ENCODE measurements at regions not wholly inside any gene's neighbourhood (a gene's known extent, or its start where the extent isn't known, plus 50 kb on each side); places are given as distances from the start of the nearest gene placed in this dataset.

GRCh38 chr22:47340851-47341436, 578.5 kb downstream of the TBC1D22A start:
- Histone ChIP-seq H3K4me1 (replicated peaks in 1 of 2) (no peaks in the 10 kb centered on the region), H3K27ac (no peak overlapping the region), H3K4me3 (no peak overlapping the region)
- WGBS, 10 experiments: 22 to 66% (median 48%) methylated on average over 1 to 4 of the region's 5 CpGs; no CpG with 5 or more reads in 4 of the 10 experiments
- peak in 3 of 8 experiments; percentile 29 to 65 (median 35) for ATAC-seq (replicated peaks in 6 of 8)
- in situ Hi-C loops (cut with MboI; ENCODE audit: low pct_unique_long_range_greater_than_20kb in 2 of 9, low sequenced_read_pairs in 9 of 9, unreplicated experiment in 9 of 9): no loop called here

GRCh38 chr22:47337161-47337621, 574.7 kb downstream of the TBC1D22A start:
- WGBS, 10 experiments: 24 to 96% (median 69%) methylated on average over 2 to 7 of the region's 8 CpGs; no CpG with 5 or more reads in 2 of the 10 experiments
- peak in 1 of 8 experiments; percentile 64 for ATAC-seq (replicated peaks in 6 of 8)
- in situ Hi-C loops (cut with MboI; ENCODE audit: low pct_unique_long_range_greater_than_20kb in 2 of 9, low sequenced_read_pairs in 9 of 9, unreplicated experiment in 9 of 9): no loop called here
- Histone ChIP-seq H3K4me3 (no peak overlapping the region), H3K27ac (no peak overlapping the region), H3K4me1 (replicated peaks in 1 of 2) (no peaks in the 10 kb centered on the region)

GRCh38 chr22:47335958-47336357, 573.5 kb downstream of the TBC1D22A start:
- 43 to 100% (median 72%) methylated on average over 2 to 3 of the region's 3 CpGs for WGBS, 10 experiments

GRCh38 chr22:47335460-47335859, 573.0 kb downstream of the TBC1D22A start:
- no peak overlapping the region for H3K27ac ChIP-seq
- no peak overlapping the region for H3K4me3 ChIP-seq
- in situ Hi-C loops (cut with MboI; ENCODE audit: low pct_unique_long_range_greater_than_20kb in 2 of 9, low sequenced_read_pairs in 9 of 9, unreplicated experiment in 9 of 9): no loop called here
- no peak for ATAC-seq (replicated peaks in 6 of 8)
- 0 to 83% (median 25%) methylated on average over 1 to 9 of the region's 10 CpGs; no CpG with 5 or more reads in 2 of the 10 experiments for WGBS, 10 experiments
- no peaks in the 10 kb centered on the region for H3K4me1 ChIP-seq (replicated peaks in 1 of 2)

More at GRCh38 chr22:47335958-47336357, 573.5 kb downstream of the TBC1D22A start:
- ATAC-seq (replicated peaks in 6 of 8): no peak
- in situ Hi-C loops (cut with MboI; ENCODE audit: low pct_unique_long_range_greater_than_20kb in 2 of 9, low sequenced_read_pairs in 9 of 9, unreplicated experiment in 9 of 9): no loop called here
- H3K4me3 ChIP-seq: no peak overlapping the region
- no peaks in the 10 kb centered on the region for H3K4me1 ChIP-seq (replicated peaks in 1 of 2)
- H3K27ac ChIP-seq: no peak overlapping the region

- 17 to 83% (median 55%) methylated on average over 1 to 6 of the region's 7 CpGs; no CpG with 5 or more reads in 2 of the 10 experiments for WGBS, 10 experiments
- H3K27ac ChIP-seq: no peak overlapping the region
- no peak overlapping the region for H3K4me3 ChIP-seq
- H3K4me1 ChIP-seq (replicated peaks in 1 of 2): no peaks in the 10 kb centered on the region
- no peak for ATAC-seq (replicated peaks in 6 of 8)
- in situ Hi-C loops (cut with MboI; ENCODE audit: low pct_unique_long_range_greater_than_20kb in 2 of 9, low sequenced_read_pairs in 9 of 9, unreplicated experiment in 9 of 9): no loop called here
Measured at GRCh38 chr22:47334601-47335000, 572.2 kb downstream of the TBC1D22A start.

GRCh38 chr22:47333625-47334024, 571.2 kb downstream of the TBC1D22A start:
- peak in 1 of 8 experiments; percentile 16 for ATAC-seq (replicated peaks in 6 of 8)
- Histone ChIP-seq H3K4me1 (replicated peaks in 1 of 2) (no peaks in the 10 kb centered on the region), H3K27ac (no peak overlapping the region), H3K4me3 (no peak overlapping the region)
- 13 to 60% methylated on average over 1 of the region's 2 CpGs; no CpG with 5 or more reads in 8 of the 10 experiments for WGBS, 10 experiments
- in situ Hi-C loops (cut with MboI; ENCODE audit: low pct_unique_long_range_greater_than_20kb in 2 of 9, low sequenced_read_pairs in 9 of 9, unreplicated experiment in 9 of 9): no loop called here

GRCh38 chr22:47332246-47332980, 570.0 kb downstream of the TBC1D22A start:
- H3K27ac ChIP-seq: no peak overlapping the region
- no peak for ATAC-seq (replicated peaks in 6 of 8)
- in situ Hi-C loops (cut with MboI; ENCODE audit: low pct_unique_long_range_greater_than_20kb in 2 of 9, low sequenced_read_pairs in 9 of 9, unreplicated experiment in 9 of 9): no loop called here
- H3K4me3 ChIP-seq: no peak overlapping the region
- H3K4me1 ChIP-seq (replicated peaks in 1 of 2): no peaks in the 10 kb centered on the region
- 30 to 100% (median 71%) methylated on average over 2 to 6 of the region's 14 CpGs; no CpG with 5 or more reads in 3 of the 10 experiments for WGBS, 10 experiments

- peak in 1 of 8 experiments; percentile 18 for ATAC-seq (replicated peaks in 6 of 8)
- Histone ChIP-seq H3K4me1 (replicated peaks in 1 of 2) (no peaks in the 10 kb centered on the region), H3K27ac (no peak overlapping the region), H3K4me3 (no peak overlapping the region)
- in situ Hi-C loops (cut with MboI; ENCODE audit: low pct_unique_long_range_greater_than_20kb in 2 of 9, low sequenced_read_pairs in 9 of 9, unreplicated experiment in 9 of 9): no loop called here
- WGBS, 10 experiments: 40 to 100% (median 63%) methylated on average over 1 to 7 of the region's 8 CpGs; no CpG with 5 or more reads in 4 of the 10 experiments
Measured at GRCh38 chr22:47331750-47332149, 569.3 kb downstream of the TBC1D22A start.

- 23 to 100% (median 52%) methylated on average over 1 to 7 of the region's 18 CpGs; no CpG with 5 or more reads in 1 of the 10 experiments for WGBS, 10 experiments
- in situ Hi-C loops (cut with MboI; ENCODE audit: low pct_unique_long_range_greater_than_20kb in 2 of 9, low sequenced_read_pairs in 9 of 9, unreplicated experiment in 9 of 9): no loop called here
- H3K4me3 ChIP-seq: no peak overlapping the region
- no peaks in the 10 kb centered on the region for H3K4me1 ChIP-seq (replicated peaks in 1 of 2)
- ATAC-seq (replicated peaks in 6 of 8): no peak
- H3K27ac ChIP-seq: no peak overlapping the region
Measured at GRCh38 chr22:47329727-47330650, 567.5 kb downstream of the TBC1D22A start.

- in situ Hi-C loops (cut with MboI; ENCODE audit: low pct_unique_long_range_greater_than_20kb in 2 of 9, low sequenced_read_pairs in 9 of 9, unreplicated experiment in 9 of 9): no loop called here
- no peak overlapping the region for H3K27ac ChIP-seq
- H3K4me1 ChIP-seq (replicated peaks in 1 of 2): no peaks in the 10 kb centered on the region
- 0 to 75% (median 40%) methylated on average over 2 to 8 of the region's 10 CpGs for WGBS, 10 experiments
- peak in 2 of 8 experiments; percentile 96 to 97 for ATAC-seq (replicated peaks in 6 of 8)
- no peak overlapping the region for H3K4me3 ChIP-seq
Measured at GRCh38 chr22:47328550-47329243, 566.2 kb downstream of the TBC1D22A start.

GRCh38 chr22:47327241-47327640, 564.8 kb downstream of the TBC1D22A start:
- WGBS, 10 experiments: 14 to 84% (median 63%) methylated on average over 1 to 6 of the region's 6 CpGs; no CpG with 5 or more reads in 4 of the 10 experiments
- H3K4me3 ChIP-seq: no peak overlapping the region
- H3K27ac ChIP-seq: no peak overlapping the region
- no peaks in the 10 kb centered on the region for H3K4me1 ChIP-seq (replicated peaks in 1 of 2)
- in situ Hi-C loops (cut with MboI; ENCODE audit: low pct_unique_long_range_greater_than_20kb in 2 of 9, low sequenced_read_pairs in 9 of 9, unreplicated experiment in 9 of 9): no loop called here
- no peak for ATAC-seq (replicated peaks in 6 of 8)

GRCh38 chr22:47325249-47325648, 562.8 kb downstream of the TBC1D22A start:
- no peak for ATAC-seq (replicated peaks in 6 of 8)

More at GRCh38 chr22:47325249-47325648, 562.8 kb downstream of the TBC1D22A start:
- H3K4me3 ChIP-seq: no peak overlapping the region
- no peaks in the 10 kb centered on the region for H3K4me1 ChIP-seq (replicated peaks in 1 of 2)
- no peak overlapping the region for H3K27ac ChIP-seq
- in situ Hi-C loops (cut with MboI; ENCODE audit: low pct_unique_long_range_greater_than_20kb in 2 of 9, low sequenced_read_pairs in 9 of 9, unreplicated experiment in 9 of 9): no loop called here
- whole genome bisulfite sequencing, 10 experiments: 17 to 86% (median 83%) methylated on average over 1 to 2 of the region's 3 CpGs; no CpG with 5 or more reads in 3 of the 10 experiments
